GM12878 (cell line): ENCODE measurements at regions not wholly inside any gene's neighbourhood (a gene's known extent, or its start where the extent isn't known, plus 50 kb on each side); places are given as distances from the start of the nearest gene placed in this dataset.

Experiments used
- BRCA1 ChIP-seq: IDR thresholded peaks from 2 replicates; pipeline ENCODE4 v1.6.1; 2011; ENCODE audit warnings: low read depth, low read length, improper control_type of control experiment
- CBX5 ChIP-seq: sonication (generic); IDR thresholded peaks from 2 replicates; pipeline ENCODE4 v1.6.1; 2016; ENCODE audit warnings: low read depth, moderate library complexity, mild to moderate bottlenecking, inconsistent platforms
- CTCF ChIP-seq, 3 experiments: IDR thresholded peaks in 2 of 3; conservative IDR thresholded peaks in 1 of 3; 2 replicates each; pipeline ENCODE4 v1.5.1; 2011; ENCODE audit warnings: low read depth in 3 of 3, low read length in 3 of 3, mild to moderate bottlenecking in 3 of 3, control low read depth in 2 of 3, moderate library complexity in 2 of 3, inconsistent platforms in 1 of 3, mixed read lengths in 1 of 3; ENCODE audit not compliant: control insufficient read depth in 2 of 3, insufficient read depth in 1 of 3; ENCODE audit errors: extremely low read depth in 1 of 3
- POLR2A ChIP-seq: IDR thresholded peaks from 2 replicates; pipeline ENCODE4 v1.6.1; 2011; ENCODE audit warnings: low read depth, mild to moderate bottlenecking, low read length
- SIX5 ChIP-seq: IDR thresholded peaks from 2 replicates; pipeline ENCODE4 v1.6.1; 2011; ENCODE audit warnings: mild to moderate bottlenecking, low read depth, low read length, moderate library complexity; ENCODE audit not compliant: severe bottlenecking
- ZNF687 ChIP-seq: fragments of 450-650 bp; IDR thresholded peaks from 2 replicates; pipeline ENCODE4 v1.6.1; 2017; ENCODE audit warnings: mild to moderate bottlenecking, moderate library complexity

- no peak for TF ChIP-seq CTCF (IDR thresholded peaks at IDR 0.05 in 2 of 3, conservative IDR thresholded peaks at IDR 0.05 in 1 of 3; ENCODE audit: control insufficient read depth in 2 of 3, extremely low read depth in 1 of 3, insufficient read depth in 1 of 3, low read depth in 3 of 3, low read length in 3 of 3)
- no peak for TF ChIP-seq BRCA1
- no peak for TF ChIP-seq ZNF687
- TF ChIP-seq POLR2A, result no peak
- no peak for TF ChIP-seq CBX5
- no peak for TF ChIP-seq SIX5
Observed at GRCh38 chr12:131636940-131637750, 73.7 kb upstream of the SFSWAP start.
